Esophagus muscularis mucosa (tissue), 4 donors: ENCODE measurements at regions not wholly inside any gene's neighbourhood (a gene's known extent, or its start where the extent isn't known, plus 50 kb on each side); places are given as distances from the start of the nearest gene placed in this dataset.

ENCODE experiments used
- EP300 ChIP-seq: sonication (generic); formaldehyde crosslinking; IDR thresholded peaks from one replicate; pipeline ENCODE4 v1.6.1; 2017; ENCODE audit warnings: antibody characterized with exemption
- POLR2A ChIP-seq: fragments of 450-650 bp; IDR thresholded peaks from one replicate; pipeline ENCODE4 v1.6.1; 2017; ENCODE audit warnings: antibody characterized with exemption, moderate library complexity, mild to moderate bottlenecking, low read depth
- POLR2AphosphoS5 ChIP-seq, 2 donors: sonication (generic); formaldehyde crosslinking; IDR thresholded peaks; one replicate each; pipeline ENCODE4 v1.6.1; 2017; ENCODE audit warnings: antibody characterized with exemption in 2 of 2
- TF ChIP-seq, protein P1 (sequence below), 3 experiments: fragments of 200-600 bp in 2 of 3; fragments of 450-650 bp in 1 of 3; sonication (generic) in 2 of 3; IDR thresholded peaks; one replicate each; pipeline ENCODE4 v1.5.1; 2017 to 2019; ENCODE audit warnings: antibody characterized with exemption in 3 of 3, mild to moderate bottlenecking in 2 of 3, moderate library complexity in 1 of 3

DNA sequence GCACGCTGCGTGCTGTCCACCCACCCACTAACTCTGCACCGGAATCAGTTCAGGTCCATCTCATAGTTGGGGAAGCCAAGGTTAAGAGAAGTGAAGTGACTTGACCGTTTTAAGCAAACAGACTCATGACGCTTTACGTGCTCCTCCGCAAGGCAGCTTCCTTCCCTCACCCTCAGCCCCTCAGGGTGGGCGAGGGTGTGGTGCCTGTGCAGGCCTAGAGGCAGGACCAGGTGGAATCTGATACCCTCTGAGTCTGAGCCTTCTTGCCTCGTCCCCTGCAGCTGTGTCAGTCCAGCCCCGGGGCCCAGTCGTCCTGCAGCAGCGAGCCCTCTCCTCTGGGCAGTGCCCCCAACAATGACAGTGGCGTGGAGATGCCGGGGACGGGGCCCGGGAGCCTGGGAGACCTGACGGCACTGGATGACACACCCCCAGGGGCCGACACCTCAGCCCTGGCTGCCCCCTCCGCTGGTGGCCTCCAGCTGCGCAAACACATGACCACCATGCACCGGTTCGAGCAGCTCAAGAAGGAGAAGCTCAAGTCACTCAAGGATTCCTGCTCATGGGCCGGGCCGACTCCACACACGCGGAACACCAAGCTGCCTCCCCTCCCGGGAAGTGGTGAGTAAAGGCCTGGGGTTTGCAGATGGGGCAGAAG, 250.5 kb downstream of the GLI2 start:
- TF ChIP-seq, protein P1, sequence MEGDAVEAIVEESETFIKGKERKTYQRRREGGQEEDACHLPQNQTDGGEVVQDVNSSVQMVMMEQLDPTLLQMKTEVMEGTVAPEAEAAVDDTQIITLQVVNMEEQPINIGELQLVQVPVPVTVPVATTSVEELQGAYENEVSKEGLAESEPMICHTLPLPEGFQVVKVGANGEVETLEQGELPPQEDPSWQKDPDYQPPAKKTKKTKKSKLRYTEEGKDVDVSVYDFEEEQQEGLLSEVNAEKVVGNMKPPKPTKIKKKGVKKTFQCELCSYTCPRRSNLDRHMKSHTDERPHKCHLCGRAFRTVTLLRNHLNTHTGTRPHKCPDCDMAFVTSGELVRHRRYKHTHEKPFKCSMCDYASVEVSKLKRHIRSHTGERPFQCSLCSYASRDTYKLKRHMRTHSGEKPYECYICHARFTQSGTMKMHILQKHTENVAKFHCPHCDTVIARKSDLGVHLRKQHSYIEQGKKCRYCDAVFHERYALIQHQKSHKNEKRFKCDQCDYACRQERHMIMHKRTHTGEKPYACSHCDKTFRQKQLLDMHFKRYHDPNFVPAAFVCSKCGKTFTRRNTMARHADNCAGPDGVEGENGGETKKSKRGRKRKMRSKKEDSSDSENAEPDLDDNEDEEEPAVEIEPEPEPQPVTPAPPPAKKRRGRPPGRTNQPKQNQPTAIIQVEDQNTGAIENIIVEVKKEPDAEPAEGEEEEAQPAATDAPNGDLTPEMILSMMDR (IDR thresholded peaks at IDR 0.05): no peak
- TF ChIP-seq EP300 (no peak), POLR2A (no peak), POLR2AphosphoS5 (IDR thresholded peaks at IDR 0.05) (no peak)
